AG10803 (cell line): ENCODE measurements at regions not wholly inside any gene's neighbourhood (a gene's known extent, or its start where the extent isn't known, plus 50 kb on each side); places are given as distances from the start of the nearest gene placed in this dataset.

ENCODE experiments used
- DNase-seq: peaks from one replicate; pipeline ENCODE4 v3.0.0; 2010; ENCODE audit warnings: low read depth
- H3K4me3 ChIP-seq: 2 replicates; pipeline ENCODE4 v1.5.1; 2011; ENCODE audit warnings: mild to moderate bottlenecking, low read length, control low read depth
- CTCF ChIP-seq: conservative IDR thresholded peaks from 2 replicates; pipeline ENCODE4 v1.5.1; 2011; ENCODE audit warnings: mild to moderate bottlenecking, low read length, control low read depth, inconsistent platforms

- no peak for DNase-seq
- no peak for TF ChIP-seq CTCF
- no peak overlapping the region for H3K4me3 ChIP-seq
Observed at GRCh38 chr13:58452123-58452623, 820.6 kb downstream of the PCDH17 start.

GRCh38 chr13:58455094-58455493 is 823.5 kb downstream of the PCDH17 start:
- no peak for DNase-seq
- H3K4me3 ChIP-seq, result no peak overlapping the region
- no peak for TF ChIP-seq CTCF

GRCh38 chr13:58461217-58461616 is 829.7 kb downstream of the PCDH17 start:
- no peak for TF ChIP-seq CTCF
- no peak overlapping the region for H3K4me3 ChIP-seq
- no peak for DNase-seq

- no peak for TF ChIP-seq CTCF
- no peak for DNase-seq
Observed at GRCh38 chr13:58463841-58464240, 832.3 kb downstream of the PCDH17 start.

GRCh38 chr13:58467176-58467575 is 835.6 kb downstream of the PCDH17 start:
- TF ChIP-seq CTCF, result no peak
- no peak overlapping the region for H3K4me3 ChIP-seq
- DNase-seq, result no peak

More at GRCh38 chr13:58463841-58464240, 832.3 kb downstream of the PCDH17 start:
- H3K4me3 ChIP-seq, result no peak overlapping the region

GRCh38 chr13:58472483-58472882 is 840.9 kb downstream of the PCDH17 start:
- TF ChIP-seq CTCF, result no peak
- no peak overlapping the region for H3K4me3 ChIP-seq
- DNase-seq, result no peak

GRCh38 chr13:58474581-58474980 is 843.0 kb downstream of the PCDH17 start:
- DNase-seq, result no peak
- no peak overlapping the region for H3K4me3 ChIP-seq
- no peak for TF ChIP-seq CTCF
